Stomach (tissue), 4 donors: ENCODE measurements at regions not wholly inside any gene's neighbourhood (a gene's known extent, or its start where the extent isn't known, plus 50 kb on each side); places are given as distances from the start of the nearest gene placed in this dataset.

Experiments used
- CTCF ChIP-seq, 7 experiments: fragments of 450-650 bp in 4 of 7; fragments of 200-600 bp in 3 of 7; sonication (generic) in 3 of 7; IDR thresholded peaks; one replicate each; pipeline ENCODE4 v1.5.1; 2016 to 2019; ENCODE audit warnings: antibody characterized with exemption in 7 of 7, control low read depth in 2 of 7, mild to moderate bottlenecking in 1 of 7
- EP300 ChIP-seq: sonication (generic); formaldehyde crosslinking; IDR thresholded peaks from one replicate; pipeline ENCODE4 v1.6.1; 2017; ENCODE audit warnings: antibody characterized with exemption
- POLR2A ChIP-seq, 4 donors: fragments of 450-650 bp; IDR thresholded peaks; one replicate each; pipeline ENCODE4 v1.6.1; 2016; ENCODE audit warnings: antibody characterized with exemption in 4 of 4, control low read depth in 2 of 4, mild to moderate bottlenecking in 1 of 4, moderate library complexity in 1 of 4
- POLR2AphosphoS5 ChIP-seq, 3 donors: sonication (generic); formaldehyde crosslinking; IDR thresholded peaks; one replicate each; pipeline ENCODE4 v1.6.1; 2016; ENCODE audit warnings: antibody characterized with exemption in 3 of 3

- TF ChIP-seq CTCF (IDR thresholded peaks at IDR 0.05) (no peak), POLR2AphosphoS5 (IDR thresholded peaks at IDR 0.05) (no peak), POLR2A (IDR thresholded peaks at IDR 0.05) (no peak), EP300 (no peak)
Observed at GRCh38 chr13:95499811-95500712, 52.5 kb upstream of the CLDN10 start.
